CD4-positive, alpha-beta T cell treated with Interleukin-21 for 1 hour (primary cell): ENCODE measurements at regions not wholly inside any gene's neighbourhood (a gene's known extent, or its start where the extent isn't known, plus 50 kb on each side); places are given as distances from the start of the nearest gene placed in this dataset.
"Not testable (repeated sequence)": the region's sequence is repeated elsewhere in the genome, so short reads cannot be mapped to it uniquely, and the experiment has no call there.

Experiments used
- DNase-seq: peaks from one replicate; pipeline ENCODE4 v3.0.0-alpha.2; 2020

DNA sequence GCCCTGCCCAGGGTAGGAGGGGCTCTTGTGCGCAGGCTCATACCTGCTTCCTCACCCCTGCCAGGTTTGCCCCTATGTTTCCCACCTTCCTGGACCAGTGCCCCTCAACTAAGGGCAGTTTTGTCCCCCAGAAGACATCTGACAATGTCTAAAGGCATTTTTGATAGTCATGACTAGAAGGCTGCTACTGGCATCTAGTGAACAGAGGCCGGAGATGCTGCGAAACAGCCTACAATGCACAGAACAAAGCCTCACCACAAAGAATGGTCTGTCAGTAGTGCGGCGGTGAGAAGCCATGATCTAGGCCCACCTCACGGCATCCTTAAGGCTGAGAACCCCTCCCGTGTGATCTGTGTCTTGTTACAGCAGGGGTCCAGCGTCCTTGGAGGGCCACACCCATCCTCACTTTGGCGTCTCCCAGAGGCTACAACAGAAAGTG is 96.0 kb downstream of the TMEM17 start:
- DNase-seq = no peak

DNA sequence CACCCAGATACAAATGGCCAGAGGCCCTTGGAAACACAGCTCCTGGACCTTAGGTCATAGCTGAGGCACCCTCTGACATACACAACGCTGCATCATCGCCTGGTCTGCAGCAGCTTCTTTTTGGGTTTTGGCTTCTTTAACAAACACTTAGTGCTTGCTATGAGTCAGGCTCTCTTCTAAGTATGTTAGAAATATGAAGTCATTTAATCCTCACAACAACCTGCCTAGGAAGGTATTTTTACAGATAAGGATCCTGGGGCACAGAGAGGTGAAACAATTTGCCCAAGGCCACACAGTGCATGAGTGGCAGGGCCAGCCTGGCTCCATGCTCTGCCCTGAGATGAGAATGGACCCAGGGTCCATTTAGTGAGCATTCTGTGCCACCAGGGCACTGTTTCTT is 96.6 kb downstream of the TMEM17 start:
- DNase-seq = no peak

DNA sequence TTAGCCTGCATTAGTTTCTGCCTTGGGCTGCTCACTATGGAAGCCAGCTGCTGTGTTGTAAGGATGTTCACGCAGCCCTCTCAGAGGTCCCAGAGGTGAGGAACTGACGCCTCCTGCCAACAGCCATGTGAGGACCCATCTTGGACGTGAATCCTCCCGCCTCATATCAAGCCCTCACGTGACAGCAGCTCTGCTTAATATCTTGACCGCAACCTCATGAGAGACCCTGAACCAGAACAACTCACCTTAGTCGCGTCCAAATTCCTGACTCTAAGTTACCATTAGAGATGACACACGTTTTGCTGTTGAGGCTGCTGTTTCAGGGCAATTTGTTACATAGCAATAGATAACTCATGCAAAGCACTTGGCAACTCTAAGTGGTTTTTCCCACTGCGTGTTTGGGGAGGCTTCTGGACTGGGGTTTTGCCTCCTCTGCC is 97.7 kb downstream of the TMEM17 start:
- DNase-seq = no peak

DNA sequence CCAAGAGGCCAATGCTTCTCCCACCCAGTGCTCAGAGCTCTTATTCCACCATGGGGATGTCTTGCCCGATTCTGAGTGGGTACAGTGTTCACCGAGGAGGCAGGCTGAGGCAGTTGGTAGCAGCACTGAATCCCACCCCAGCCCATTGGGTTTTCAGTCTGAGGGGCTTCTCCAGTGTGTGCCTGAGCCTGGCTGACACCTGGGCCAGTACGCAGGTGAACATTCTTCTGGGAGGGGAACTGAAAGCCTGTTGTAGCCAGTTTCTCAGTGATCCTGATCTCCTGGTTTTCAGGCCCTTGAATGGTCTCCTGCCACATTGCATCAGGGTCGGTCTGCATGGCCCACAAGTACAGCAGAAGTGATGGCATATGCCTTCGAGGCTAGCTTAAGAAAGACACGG is 98.2 kb downstream of the TMEM17 start:
- no peak for DNase-seq

DNA sequence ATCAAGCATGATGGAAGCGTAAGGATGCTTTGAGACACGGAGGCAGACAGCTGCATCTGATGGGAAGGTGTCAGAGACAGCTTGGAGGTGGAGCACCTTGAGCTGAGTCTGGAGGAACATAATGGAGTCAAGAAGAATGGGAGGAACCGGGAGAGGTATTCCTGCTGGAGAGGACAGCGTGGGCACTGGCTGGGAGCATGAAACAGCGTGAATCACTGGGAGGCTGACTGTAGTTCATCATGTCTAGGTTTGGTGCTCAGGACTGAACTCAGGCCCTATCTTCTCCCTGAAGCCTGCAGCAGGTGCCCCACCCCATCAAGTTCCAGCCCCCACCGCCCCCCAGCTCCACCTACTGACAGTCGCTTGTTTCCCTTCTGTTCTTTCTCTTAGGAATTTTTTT is 98.6 kb downstream of the TMEM17 start:
- DNase-seq = no peak

DNA sequence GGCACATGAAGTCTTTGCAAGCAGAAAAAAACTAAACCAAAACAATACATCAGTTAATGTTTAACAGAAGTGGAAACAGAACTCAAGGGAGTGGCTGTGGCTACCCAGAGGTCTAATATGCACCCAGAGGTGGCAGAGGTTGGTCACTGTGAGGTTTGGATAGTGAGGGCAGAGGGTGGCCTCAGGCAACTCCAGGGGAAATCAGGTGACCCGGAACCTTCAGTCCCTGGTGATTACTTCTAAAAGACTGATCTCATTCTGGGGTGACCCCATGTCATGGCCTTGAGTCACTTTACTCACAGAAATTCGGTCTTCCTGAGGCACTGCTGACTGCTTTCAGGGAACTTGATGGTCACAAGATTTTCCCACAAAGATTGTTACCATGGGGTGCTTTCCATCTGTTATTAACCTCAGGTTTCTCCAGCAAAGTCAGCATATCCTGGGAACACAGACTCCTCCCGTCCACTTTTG is 99.4 kb downstream of the TMEM17 start:
- no peak for DNase-seq

DNA sequence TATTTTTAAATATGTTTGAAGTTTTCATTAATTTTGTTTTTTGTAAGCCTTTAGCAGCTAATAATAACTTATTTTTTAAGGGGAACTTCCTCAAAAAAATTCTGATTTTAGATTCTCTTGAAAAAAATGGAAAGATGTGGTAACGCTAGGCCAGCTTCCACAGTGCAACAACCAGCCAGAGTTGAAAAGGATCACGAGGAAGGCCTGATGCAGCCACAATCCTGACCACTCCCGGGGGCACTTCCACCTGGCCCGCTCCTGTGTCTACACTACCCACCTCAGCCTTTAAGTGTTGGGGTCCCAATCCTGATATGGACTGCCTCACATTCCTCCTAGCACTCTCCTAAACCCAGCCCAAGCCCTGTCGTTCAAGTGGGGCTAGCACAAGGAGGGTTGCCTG is 101.1 kb downstream of the TMEM17 start:
- DNase-seq = no peak

DNA sequence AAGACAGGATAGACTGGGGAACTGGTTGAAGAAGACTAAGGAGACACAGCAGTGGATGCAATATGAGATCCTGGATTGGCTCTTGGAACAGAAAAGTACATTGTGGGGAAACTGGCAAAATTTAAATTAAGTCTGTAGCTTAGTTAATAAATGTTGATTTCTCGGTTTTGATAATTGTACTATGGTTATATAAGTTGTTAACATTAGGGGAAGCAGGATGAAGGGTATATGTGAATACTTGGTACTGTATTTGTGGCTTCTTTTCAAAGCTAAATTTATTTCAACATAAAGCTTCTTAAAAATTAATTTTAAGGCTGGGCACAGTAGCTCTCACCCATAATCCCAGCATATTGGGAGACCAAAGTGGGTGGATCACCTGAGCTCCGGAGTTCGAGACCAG is 103.8 kb downstream of the TMEM17 start:
- DNase-seq = no peak

DNA sequence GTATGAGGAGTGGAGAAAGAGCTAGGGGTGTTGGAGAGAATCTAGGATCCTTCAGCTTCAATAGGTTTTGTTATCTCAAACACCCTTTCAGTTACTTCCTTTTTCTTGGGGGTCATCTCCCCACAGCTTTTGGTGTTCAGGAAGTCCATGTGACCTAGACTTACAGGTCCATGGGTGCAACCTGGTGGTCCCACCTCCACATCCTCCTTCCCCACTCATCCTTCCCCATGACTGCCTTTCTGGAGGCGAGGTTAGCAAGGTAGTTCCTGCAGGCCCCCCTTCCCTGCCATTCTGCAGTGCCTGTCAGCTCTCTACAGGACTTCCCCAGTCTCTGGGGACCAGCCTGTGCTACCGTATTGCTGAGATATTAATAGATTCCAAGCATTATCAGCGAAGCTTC is 107.6 kb downstream of the TMEM17 start:
- no peak for DNase-seq

DNA sequence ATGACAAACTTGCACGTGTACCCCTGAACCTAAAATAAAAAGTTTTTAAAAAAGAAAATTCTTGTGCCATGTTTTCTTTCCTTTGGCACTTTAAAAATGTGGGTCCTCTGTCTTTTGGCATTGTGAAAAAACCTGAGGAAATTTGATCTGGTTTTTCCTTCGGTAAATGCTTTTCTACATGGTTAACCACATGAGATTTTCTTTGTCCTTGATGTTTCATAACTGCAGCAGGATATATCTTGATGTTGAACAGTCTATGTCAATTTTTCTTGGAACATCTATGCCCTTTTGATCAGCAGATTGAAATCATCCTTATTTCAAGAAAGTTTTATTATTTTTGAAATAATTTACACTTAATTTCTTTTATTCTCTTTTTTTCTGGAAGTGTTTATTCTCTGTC is 109.1 kb downstream of the TMEM17 start:
- no peak for DNase-seq

DNA sequence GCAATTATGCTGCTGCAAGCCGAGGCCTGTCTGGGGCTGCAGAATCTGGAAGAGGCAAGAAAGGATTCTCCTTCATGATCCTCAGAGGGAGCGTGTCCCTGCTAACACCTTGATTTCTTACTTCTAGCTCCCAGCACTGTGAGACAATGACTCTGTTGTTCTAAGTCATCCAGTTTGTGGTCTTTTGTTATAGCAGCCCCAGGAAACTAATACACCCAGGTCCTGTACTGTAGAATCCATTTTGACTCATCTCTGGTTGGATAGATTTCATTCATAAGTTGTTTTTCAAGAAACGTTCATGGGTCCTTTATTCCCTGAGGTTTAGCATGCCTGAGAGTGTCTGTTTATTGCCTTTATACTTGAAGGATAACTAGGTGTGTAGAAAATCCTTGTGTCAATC is 112.7 kb downstream of the TMEM17 start:
- no peak for DNase-seq

DNA sequence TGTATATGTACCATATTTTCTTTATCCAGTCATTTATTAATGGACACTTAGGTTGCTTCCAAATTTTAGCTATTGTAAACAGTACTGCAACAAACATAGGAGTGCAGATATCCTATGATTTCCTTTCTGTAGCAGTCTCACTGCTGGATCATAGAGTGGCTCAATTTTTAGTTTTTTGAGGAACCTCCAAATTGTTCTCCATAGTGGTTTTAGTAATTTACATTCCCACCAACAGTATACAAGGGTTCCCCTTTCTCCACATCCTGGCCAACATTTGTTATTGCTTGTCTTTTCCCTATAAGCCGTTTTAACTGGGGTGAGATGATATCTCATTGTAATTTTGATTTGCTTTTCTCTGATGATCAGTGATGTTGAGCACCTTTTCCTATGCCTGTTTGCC is 114.3 kb downstream of the TMEM17 start:
- no peak for DNase-seq

DNA sequence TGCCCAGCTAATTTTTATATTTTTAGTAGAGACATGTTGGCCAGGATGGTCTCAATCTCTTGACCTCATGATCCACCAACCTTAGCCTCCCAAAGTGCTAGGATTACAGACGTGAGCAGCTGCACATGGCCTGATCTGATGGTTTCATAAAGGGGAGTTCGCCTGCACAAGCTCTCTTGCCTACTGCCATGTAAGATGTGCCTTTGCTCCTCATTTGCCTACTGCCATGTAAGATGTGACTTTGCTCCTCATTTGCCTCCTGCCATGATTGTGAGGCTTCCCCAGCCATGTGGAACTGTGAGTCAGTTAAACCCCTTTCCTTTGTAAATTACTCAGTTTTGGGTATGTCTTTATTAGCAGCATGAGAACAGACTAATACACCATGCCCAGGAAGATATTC is 119.6 kb downstream of the TMEM17 start:
- DNase-seq = not testable (repeated sequence)

DNA sequence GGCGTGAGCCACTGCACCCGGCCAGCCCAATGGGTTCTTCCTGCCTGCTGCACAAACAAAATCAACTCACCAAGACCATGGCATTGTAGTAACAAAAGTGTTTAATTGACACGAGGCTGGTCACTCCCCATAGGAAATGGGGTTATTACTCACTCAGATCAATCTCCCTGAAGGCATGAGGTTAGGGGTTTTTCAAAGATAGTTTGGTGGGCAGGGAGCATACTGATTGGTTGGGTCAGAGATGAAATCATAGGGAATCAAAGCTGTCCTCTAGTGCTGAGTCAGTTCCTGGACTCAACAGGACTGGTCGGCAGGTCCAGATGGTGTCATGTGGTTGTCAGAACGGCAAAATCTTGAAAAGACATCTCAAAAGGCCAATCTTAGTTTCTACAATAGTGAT is 122.1 kb downstream of the TMEM17 start:
- DNase-seq = no peak

DNA sequence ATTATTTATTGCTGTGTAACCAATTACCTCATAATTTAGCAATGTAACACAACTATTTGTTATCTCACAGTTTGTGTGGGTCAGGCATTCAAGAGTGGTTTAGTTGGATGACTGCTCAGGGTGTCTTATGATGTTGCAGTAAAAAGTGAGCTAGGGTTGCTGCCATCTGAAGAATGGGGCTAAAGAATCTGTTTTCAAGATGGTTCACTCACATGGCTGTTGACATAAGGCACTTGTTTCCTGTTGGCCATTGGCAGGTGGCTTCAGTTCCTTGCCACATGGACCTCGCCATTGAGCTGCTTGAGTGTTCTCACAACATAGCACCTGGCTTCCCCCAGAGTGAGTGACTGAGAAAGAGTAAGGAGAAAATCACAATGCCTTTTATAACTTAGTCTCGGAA is 123.2 kb downstream of the TMEM17 start:
- DNase-seq = no peak

DNA sequence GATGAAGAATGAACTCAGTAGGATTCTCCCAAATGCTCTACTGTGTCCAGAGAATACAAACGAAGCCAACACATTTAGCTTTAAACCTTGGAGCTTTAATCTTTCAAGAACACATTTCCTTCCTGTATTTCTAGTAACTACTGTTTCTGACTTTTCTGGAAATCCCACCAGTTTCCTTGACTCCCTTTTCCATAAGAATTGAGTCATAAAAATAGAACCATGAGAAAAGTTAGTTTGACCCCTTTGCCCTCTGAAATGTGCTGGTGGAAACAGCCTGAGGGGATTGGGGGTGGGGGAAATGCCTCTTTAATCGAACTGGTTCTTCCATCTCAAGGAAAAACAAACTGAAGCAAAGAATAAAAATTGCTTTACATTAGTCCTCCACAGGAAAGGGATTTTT is 123.9 kb downstream of the TMEM17 start:
- no peak for DNase-seq

DNA sequence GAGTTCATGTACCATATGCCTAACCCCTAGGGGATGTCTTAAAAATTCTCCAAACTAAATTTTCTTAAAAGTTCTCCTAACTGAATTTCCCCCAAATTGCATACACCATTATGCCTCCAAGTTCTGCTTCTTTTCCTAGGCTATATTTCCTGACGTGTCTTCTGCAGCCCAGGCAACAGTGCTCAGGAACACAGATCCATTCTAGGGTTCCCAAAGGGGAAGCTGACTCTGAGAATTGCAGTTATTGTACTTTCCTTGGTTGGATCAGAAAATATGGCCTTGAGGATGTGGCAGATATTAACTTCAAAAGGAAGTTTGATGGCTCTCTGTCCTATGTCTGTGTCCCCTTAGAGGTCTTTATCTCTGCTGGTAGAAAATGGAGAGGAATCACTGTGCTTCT is 124.3 kb downstream of the TMEM17 start:
- no peak for DNase-seq

DNA sequence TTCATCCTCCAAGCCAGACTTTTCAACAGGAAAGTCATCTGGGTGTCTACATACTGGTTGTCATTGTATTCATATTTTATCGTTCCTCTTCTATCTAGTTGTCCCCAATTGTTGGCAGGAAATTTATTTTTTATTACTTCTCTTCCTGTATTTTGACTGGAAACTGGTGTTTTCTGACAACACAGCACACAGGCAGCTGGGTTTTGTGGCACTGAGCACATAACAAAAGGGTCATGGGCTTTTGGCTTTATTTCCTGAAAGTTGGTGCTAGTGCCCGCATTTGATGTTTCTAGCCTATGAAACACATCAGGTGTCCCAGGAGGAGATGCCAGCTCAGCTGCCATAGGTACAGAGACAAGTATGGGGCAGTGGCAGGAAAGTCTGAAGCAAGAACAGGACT is 126.4 kb downstream of the TMEM17 start:
- DNase-seq = no peak

DNA sequence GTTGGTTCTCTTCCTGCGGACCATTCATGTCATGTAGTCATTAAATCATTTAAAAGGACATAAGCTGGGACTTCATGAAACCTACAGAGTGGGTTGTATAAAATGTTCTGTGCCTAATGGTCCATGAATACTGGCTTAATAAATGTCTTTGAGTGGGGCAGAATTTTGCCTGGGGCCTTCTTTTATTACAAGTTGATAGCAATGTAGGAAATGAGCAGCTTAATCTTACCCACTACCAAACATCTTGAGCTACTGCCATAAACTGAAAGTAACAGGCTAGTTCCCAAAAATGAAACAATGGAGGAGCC is 130.9 kb downstream of the TMEM17 start:
- DNase-seq = no peak

DNA sequence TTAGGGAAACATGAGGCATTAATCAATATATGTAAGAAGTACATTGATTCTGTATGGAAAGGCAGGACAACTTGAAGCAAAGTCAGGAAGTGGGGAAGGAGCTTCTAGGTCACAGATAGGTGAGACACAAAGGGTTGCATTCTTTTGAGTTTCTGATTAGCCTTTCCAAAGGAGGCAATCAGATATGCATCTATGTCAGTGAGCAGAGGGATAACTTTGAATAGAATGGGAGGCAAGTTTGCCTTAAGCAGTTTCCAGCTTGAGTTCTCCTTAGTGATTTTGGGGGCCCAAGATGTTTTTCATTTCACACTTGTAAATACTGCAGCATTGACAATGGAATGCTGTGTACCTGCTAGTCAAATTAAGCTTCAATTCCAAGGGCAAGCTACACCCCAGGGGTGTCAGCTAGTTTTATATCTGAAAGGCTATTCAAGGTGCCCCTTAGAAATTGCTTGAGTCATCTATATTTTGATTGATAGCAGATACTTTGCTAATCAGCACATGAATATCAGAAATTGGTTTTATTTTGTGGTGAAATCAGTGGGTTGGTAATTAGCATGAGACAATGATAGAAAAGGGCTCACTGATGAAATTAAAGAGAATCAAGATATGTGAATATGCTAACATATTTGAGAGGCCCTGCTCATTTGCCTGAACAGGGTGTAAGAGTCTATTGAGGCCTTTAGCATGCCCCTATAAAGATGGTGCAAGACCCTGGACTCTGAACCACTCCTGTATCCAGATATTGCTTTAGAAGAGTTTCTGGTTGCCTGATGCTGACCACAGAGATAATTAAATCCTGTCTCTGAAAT is 131.5 kb downstream of the TMEM17 start:
- no peak for DNase-seq

DNA sequence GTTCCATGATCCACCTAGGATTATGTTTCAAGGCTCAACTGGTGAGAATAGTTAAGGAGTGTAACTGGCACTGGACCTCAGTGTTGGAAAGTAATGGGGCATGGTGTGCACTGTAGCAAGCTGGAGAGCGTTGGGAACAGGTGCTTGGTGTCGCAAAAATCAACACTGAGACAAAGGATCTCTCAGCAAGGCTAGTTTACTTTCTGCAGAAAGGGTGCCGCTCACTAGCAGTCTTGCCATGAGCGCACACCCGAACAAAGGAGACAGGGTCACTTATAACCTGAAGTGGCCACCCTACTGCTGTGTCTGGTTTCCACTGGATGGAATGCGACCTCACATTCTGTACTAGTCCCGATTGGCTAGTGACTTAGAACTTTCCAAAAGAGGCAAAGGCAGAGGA is 133.2 kb downstream of the TMEM17 start:
- no peak for DNase-seq

DNA sequence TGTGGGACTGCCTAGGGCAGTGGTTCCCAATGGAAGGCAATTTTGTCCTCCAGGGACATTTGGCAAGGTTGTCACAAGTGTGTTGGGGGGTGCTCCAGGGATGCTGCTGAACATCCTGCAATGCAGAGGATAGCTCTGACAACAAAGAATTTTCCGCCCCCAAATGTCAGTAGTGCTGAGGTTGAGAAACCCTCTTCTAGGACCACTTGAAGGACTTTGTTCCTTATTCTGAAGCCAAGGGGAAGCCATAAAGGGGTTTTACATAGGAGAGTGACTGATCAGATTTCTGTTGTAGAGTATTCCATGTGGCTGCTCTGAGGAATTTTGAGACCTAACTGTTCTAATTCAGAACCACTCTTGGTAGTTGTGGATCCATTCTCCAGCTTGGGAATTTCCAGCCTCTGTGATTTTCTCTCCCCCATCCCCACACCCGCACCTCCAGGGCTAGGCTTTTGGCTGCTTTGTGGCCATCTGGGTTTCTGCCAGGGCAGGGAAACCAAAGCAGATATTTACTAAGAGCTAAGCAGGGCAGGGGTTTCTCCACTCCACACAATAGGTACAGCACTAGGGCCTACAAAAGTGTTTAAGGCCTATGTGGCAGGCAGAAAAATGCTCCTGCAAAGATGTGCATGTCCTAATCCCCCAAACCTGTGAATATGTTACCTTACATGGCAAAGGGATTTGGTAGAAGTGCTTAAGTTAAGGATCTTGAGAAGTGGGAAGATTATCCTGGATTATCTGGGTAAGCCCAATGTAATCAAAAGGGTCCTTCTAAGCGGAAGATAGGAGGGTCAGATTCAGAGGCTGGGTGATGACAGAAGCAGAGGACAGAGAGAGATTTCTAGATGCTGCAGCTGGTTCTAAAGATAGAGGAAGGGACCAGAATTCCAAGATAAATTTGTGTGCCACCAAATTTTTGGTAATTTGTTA is 135.4 kb downstream of the TMEM17 start:
- DNase-seq = no peak

DNA sequence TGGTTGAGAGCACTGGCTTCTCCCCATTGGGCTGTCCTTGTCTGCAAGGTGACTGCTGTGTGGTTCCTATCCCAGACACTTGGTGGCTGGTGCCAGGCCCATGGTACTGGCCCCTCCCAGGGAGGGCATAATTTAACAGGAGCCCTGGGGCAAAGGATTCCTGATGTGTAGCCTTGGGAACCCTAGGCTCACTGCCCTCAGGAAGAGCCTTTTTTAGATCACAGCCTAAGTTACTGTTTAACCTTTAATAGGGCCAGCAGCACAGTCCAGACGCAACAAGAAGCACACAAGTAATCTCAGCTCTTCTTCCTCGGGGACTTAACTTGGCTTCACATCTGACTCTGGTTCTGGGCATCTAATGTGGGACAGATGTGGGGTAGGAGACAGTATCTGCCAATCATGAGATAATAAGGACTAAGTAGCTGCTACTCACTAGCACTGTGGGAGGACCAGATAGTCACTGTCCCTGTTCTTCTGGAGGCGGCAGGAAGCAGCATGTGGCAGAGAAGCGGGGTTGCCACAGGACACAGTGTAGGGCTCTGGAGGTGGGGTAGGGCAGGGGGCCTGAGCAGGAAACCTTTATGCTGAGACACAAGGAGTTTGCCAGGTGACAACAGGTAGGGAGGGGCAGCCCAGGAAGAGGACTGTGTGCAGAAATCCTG is 136.3 kb downstream of the TMEM17 start:
- DNase-seq = no peak
